WTC11 (cell line): ENCODE measurements at regions not wholly inside any gene's neighbourhood (a gene's known extent, or its start where the extent isn't known, plus 50 kb on each side); places are given as distances from the start of the nearest gene placed in this dataset.

Experiments
- ATAC-seq: fragments of 200-7000 bp; cut with Tn5 transposase; 2 replicates; pipeline ENCODE4 v1.10.0; 2021; ENCODE audit warnings: mild to moderate bottlenecking, moderate library complexity
- CTCF ChIA-PET: fragments of 300-600 bp; sonication (Branson Sonifier 250); formaldehyde crosslinking; loops from one replicate; lab custom pipeline; 2021; ENCODE audit warnings: antibody characterized with exemption; lab: Charles Lee
- POLR2A ChIA-PET: fragments of 350-600 bp; sonication (Branson Sonifier 250); formaldehyde crosslinking; loops from one replicate; lab custom pipeline; 2021; ENCODE audit warnings: antibody characterized with exemption; lab: Charles Lee
- DNase-seq: peaks from one replicate; pipeline ENCODE4 v3.0.0; 2021; ENCODE audit warnings: low spot score
- H3K27ac Mint-ChIP-seq: 2 replicates; pipeline ENCODE4 v1.8.0; 2021; ENCODE audit warnings: mixed read lengths
- H3K27me3 Mint-ChIP-seq: 2 replicates; pipeline ENCODE4 v1.8.0; 2021; ENCODE audit warnings: low read depth, mild to moderate bottlenecking, moderate library complexity, mixed read lengths
- H3K36me3 Mint-ChIP-seq: 2 replicates; pipeline ENCODE4 v1.8.0; 2021; ENCODE audit warnings: mixed read lengths
- H3K4me1 Mint-ChIP-seq: 2 replicates; pipeline ENCODE4 v1.8.0; 2022; ENCODE audit warnings: mixed read lengths
- H3K4me3 Mint-ChIP-seq: 2 replicates; pipeline ENCODE4 v1.8.0; 2021; ENCODE audit warnings: mild to moderate bottlenecking, moderate library complexity, mixed read lengths
- H3K9me3 Mint-ChIP-seq: 2 replicates; pipeline ENCODE4 v1.8.0; 2021; ENCODE audit warnings: mixed read lengths
- EMX1 ChIP-seq: fragments of 250-450 bp; sonication (Bioruptor Pico); IDR thresholded peaks from 2 replicates; pipeline ENCODE4 v1.8.0; 2021; ENCODE audit warnings: mild to moderate bottlenecking
- ESRRA ChIP-seq: sonication (generic); formaldehyde crosslinking; IDR thresholded peaks from 2 replicates; pipeline ENCODE4 v1.8.1; 2022; ENCODE audit warnings: mild to moderate bottlenecking, missing genetic modification reagents, borderline replicate concordance
- GRHL2 ChIP-seq: fragments of 250-450 bp; sonication (Bioruptor Pico); IDR thresholded peaks from 2 replicates; pipeline ENCODE4 v1.8.0; 2022; ENCODE audit warnings: mild to moderate bottlenecking, moderate library complexity; ENCODE audit not compliant: insufficient replicate concordance, severe bottlenecking
- JAZF1 ChIP-seq: fragments of 250-450 bp; sonication (Bioruptor Pico); IDR thresholded peaks from 2 replicates; pipeline ENCODE4 v1.9.0; 2021; ENCODE audit warnings: moderate library complexity, mild to moderate bottlenecking, inconsistent platforms
- NFATC4 ChIP-seq: fragments of 250-450 bp; sonication (Bioruptor Pico); IDR thresholded peaks from 2 replicates; pipeline ENCODE4 v1.9.0; 2021; ENCODE audit warnings: mild to moderate bottlenecking
- RELA ChIP-seq: sonication (generic); formaldehyde crosslinking; IDR thresholded peaks from 2 replicates; pipeline ENCODE4 v1.8.1; 2022; ENCODE audit warnings: missing genetic modification reagents, mild to moderate bottlenecking, borderline replicate concordance
- SOX15 ChIP-seq: fragments of 250-450 bp; sonication (Bioruptor Pico); IDR thresholded peaks from 2 replicates; pipeline ENCODE4 v1.9.0; 2021; ENCODE audit warnings: mild to moderate bottlenecking
- TEAD1 ChIP-seq: sonication (generic); formaldehyde crosslinking; IDR thresholded peaks from 2 replicates; pipeline ENCODE4 v1.8.0; 2022; ENCODE audit warnings: mild to moderate bottlenecking, missing genetic modification reagents
- TEAD4 ChIP-seq: sonication (generic); formaldehyde crosslinking; IDR thresholded peaks from 2 replicates; pipeline ENCODE4 v1.8.0; 2022; ENCODE audit warnings: mild to moderate bottlenecking, missing genetic modification reagents
- ZNF138 ChIP-seq: sonication (generic); formaldehyde crosslinking; conservative IDR thresholded peaks from 2 replicates; pipeline ENCODE4 v1.8.1; 2022; ENCODE audit warnings: mild to moderate bottlenecking, moderate library complexity, missing genetic modification reagents
- ZNF263 ChIP-seq: sonication (generic); formaldehyde crosslinking; IDR thresholded peaks from 2 replicates; pipeline ENCODE4 v1.8.1; 2022; ENCODE audit warnings: low read depth, mild to moderate bottlenecking, moderate library complexity, missing genetic modification reagents
- ZNF396 ChIP-seq: fragments of 250-450 bp; sonication (Bioruptor Pico); IDR thresholded peaks from 2 replicates; pipeline ENCODE4 v1.8.0; 2021; ENCODE audit warnings: mild to moderate bottlenecking, moderate library complexity, borderline replicate concordance
- TF ChIP-seq, protein P1 (sequence below): sonication (generic); formaldehyde crosslinking; IDR thresholded peaks from 2 replicates; pipeline ENCODE4 v1.8.0; 2023; ENCODE audit warnings: mild to moderate bottlenecking, missing genetic modification reagents
- TF ChIP-seq, protein P2 (sequence below): fragments of 200-600 bp; IDR thresholded peaks from 2 replicates; pipeline ENCODE4 v1.8.0; 2022; ENCODE audit warnings: antibody characterized with exemption
- TF ChIP-seq, protein P3 (sequence below): fragments of 250-450 bp; sonication (Bioruptor Pico); IDR thresholded peaks from 2 replicates; pipeline ENCODE4 v1.8.0; 2021; ENCODE audit warnings: mild to moderate bottlenecking
- TF ChIP-seq, protein P4 (sequence below): sonication (generic); formaldehyde crosslinking; conservative IDR thresholded peaks from 2 replicates; pipeline ENCODE4 v1.8.1; 2023; ENCODE audit warnings: mild to moderate bottlenecking, low read depth, missing genetic modification reagents, moderate library complexity
- TF ChIP-seq, protein P5 (sequence below): sonication (generic); formaldehyde crosslinking; IDR thresholded peaks from 2 replicates; pipeline ENCODE4 v1.8.1; 2022; ENCODE audit warnings: low read depth, missing genetic modification reagents, borderline replicate concordance
- TF ChIP-seq, protein P6 (sequence below): fragments of 250-450 bp; sonication (Bioruptor Pico); IDR thresholded peaks from 2 replicates; pipeline ENCODE4 v1.9.0; 2021; ENCODE audit warnings: mild to moderate bottlenecking
- TF ChIP-seq, protein P7 (sequence below): sonication (generic); formaldehyde crosslinking; IDR thresholded peaks from 2 replicates; pipeline ENCODE4 v1.8.1; 2022; ENCODE audit warnings: mild to moderate bottlenecking, moderate library complexity, missing genetic modification reagents

DNA sequence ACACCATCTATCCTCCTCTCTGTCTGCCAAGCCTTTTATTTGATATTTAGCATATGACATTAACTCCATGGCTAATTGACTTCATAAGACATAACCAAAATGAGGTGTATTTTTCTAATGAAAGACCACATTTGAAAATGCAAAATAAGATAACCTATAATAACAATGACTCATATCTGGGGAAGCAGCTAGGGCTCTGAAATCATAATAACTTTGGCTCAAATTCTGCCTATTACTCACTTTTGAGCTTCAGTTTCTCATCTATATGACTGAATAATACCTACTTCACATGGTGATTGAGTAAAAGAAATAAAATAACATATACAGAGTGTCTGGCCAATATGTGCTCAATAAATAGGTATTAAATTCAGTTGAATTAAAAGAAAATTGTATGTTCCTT is 1419.8 kb upstream of the TENM4 start:
- ATAC-seq (no peak), DNase-seq (no peak)
- ChIA-PET POLR2A (no interaction called here), CTCF (no interaction called here)
- TF ChIP-seq ESRRA (CRISPR knock-in tag), result no peak
- no peak for TF ChIP-seq ZNF138
- TF ChIP-seq TEAD4 (CRISPR knock-in tag), result no peak
- TF ChIP-seq, protein P1, sequence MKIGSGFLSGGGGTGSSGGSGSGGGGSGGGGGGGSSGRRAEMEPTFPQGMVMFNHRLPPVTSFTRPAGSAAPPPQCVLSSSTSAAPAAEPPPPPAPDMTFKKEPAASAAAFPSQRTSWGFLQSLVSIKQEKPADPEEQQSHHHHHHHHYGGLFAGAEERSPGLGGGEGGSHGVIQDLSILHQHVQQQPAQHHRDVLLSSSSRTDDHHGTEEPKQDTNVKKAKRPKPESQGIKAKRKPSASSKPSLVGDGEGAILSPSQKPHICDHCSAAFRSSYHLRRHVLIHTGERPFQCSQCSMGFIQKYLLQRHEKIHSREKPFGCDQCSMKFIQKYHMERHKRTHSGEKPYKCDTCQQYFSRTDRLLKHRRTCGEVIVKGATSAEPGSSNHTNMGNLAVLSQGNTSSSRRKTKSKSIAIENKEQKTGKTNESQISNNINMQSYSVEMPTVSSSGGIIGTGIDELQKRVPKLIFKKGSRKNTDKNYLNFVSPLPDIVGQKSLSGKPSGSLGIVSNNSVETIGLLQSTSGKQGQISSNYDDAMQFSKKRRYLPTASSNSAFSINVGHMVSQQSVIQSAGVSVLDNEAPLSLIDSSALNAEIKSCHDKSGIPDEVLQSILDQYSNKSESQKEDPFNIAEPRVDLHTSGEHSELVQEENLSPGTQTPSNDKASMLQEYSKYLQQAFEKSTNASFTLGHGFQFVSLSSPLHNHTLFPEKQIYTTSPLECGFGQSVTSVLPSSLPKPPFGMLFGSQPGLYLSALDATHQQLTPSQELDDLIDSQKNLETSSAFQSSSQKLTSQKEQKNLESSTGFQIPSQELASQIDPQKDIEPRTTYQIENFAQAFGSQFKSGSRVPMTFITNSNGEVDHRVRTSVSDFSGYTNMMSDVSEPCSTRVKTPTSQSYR (CRISPR knock-in tag), result no peak
- TF ChIP-seq, protein P2, sequence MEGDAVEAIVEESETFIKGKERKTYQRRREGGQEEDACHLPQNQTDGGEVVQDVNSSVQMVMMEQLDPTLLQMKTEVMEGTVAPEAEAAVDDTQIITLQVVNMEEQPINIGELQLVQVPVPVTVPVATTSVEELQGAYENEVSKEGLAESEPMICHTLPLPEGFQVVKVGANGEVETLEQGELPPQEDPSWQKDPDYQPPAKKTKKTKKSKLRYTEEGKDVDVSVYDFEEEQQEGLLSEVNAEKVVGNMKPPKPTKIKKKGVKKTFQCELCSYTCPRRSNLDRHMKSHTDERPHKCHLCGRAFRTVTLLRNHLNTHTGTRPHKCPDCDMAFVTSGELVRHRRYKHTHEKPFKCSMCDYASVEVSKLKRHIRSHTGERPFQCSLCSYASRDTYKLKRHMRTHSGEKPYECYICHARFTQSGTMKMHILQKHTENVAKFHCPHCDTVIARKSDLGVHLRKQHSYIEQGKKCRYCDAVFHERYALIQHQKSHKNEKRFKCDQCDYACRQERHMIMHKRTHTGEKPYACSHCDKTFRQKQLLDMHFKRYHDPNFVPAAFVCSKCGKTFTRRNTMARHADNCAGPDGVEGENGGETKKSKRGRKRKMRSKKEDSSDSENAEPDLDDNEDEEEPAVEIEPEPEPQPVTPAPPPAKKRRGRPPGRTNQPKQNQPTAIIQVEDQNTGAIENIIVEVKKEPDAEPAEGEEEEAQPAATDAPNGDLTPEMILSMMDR, result no peak
- TF ChIP-seq RELA (CRISPR knock-in tag), result no peak
- no peak for TF ChIP-seq EMX1 (CRISPR knock-in tag)
- no peak for TF ChIP-seq ZNF263 (CRISPR knock-in tag)
- no peak for TF ChIP-seq TEAD1
- no peak for TF ChIP-seq NFATC4 (CRISPR knock-in tag)
- TF ChIP-seq, protein P3, sequence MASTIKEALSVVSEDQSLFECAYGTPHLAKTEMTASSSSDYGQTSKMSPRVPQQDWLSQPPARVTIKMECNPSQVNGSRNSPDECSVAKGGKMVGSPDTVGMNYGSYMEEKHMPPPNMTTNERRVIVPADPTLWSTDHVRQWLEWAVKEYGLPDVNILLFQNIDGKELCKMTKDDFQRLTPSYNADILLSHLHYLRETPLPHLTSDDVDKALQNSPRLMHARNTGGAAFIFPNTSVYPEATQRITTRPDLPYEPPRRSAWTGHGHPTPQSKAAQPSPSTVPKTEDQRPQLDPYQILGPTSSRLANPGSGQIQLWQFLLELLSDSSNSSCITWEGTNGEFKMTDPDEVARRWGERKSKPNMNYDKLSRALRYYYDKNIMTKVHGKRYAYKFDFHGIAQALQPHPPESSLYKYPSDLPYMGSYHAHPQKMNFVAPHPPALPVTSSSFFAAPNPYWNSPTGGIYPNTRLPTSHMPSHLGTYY (CRISPR knock-in tag), result no peak
- TF ChIP-seq GRHL2 (CRISPR knock-in tag), result no peak
- TF ChIP-seq, protein P4, sequence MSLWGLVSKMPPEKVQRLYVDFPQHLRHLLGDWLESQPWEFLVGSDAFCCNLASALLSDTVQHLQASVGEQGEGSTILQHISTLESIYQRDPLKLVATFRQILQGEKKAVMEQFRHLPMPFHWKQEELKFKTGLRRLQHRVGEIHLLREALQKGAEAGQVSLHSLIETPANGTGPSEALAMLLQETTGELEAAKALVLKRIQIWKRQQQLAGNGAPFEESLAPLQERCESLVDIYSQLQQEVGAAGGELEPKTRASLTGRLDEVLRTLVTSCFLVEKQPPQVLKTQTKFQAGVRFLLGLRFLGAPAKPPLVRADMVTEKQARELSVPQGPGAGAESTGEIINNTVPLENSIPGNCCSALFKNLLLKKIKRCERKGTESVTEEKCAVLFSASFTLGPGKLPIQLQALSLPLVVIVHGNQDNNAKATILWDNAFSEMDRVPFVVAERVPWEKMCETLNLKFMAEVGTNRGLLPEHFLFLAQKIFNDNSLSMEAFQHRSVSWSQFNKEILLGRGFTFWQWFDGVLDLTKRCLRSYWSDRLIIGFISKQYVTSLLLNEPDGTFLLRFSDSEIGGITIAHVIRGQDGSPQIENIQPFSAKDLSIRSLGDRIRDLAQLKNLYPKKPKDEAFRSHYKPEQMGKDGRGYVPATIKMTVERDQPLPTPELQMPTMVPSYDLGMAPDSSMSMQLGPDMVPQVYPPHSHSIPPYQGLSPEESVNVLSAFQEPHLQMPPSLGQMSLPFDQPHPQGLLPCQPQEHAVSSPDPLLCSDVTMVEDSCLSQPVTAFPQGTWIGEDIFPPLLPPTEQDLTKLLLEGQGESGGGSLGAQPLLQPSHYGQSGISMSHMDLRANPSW (CRISPR knock-in tag), result no peak
- TF ChIP-seq, protein P5, sequence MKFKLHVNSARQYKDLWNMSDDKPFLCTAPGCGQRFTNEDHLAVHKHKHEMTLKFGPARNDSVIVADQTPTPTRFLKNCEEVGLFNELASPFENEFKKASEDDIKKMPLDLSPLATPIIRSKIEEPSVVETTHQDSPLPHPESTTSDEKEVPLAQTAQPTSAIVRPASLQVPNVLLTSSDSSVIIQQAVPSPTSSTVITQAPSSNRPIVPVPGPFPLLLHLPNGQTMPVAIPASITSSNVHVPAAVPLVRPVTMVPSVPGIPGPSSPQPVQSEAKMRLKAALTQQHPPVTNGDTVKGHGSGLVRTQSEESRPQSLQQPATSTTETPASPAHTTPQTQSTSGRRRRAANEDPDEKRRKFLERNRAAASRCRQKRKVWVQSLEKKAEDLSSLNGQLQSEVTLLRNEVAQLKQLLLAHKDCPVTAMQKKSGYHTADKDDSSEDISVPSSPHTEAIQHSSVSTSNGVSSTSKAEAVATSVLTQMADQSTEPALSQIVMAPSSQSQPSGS, result no peak
- TF ChIP-seq, protein P6, sequence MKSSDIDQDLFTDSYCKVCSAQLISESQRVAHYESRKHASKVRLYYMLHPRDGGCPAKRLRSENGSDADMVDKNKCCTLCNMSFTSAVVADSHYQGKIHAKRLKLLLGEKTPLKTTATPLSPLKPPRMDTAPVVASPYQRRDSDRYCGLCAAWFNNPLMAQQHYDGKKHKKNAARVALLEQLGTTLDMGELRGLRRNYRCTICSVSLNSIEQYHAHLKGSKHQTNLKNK (CRISPR knock-in tag), result no peak
- Mint-ChIP-seq H3K4me1 (no peaks in the 10 kb centered on the region), H3K4me3 (no peak overlapping the region), H3K27me3 (no peaks in the 10 kb centered on the region), H3K9me3 (peaks cover 4% of the 10 kb centered on the region; the same call in 1 of the 2 replicates), H3K36me3 (no peaks in the 10 kb centered on the region), H3K27ac (no peak overlapping the region)

DNA sequence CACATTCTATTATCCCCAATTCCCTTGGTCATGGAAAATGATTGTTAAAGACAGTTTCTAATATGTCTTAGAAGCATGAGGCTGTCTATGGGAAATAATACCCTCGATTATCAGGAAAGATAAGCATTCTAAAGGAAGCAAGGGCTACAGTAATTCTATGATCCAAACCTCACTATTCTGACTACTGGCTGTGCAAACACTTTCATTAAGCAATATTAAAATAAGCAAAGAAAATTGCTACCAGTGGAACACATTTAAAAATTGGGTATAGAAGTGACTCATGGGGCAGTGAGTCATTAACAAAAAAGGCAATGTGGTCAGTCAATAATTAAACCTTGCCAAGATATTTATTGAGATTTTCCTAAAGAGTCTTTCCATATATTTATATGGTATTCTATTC is 1415.2 kb upstream of the TENM4 start:
- CTCF ChIA-PET, result no interaction called here
- Mint-ChIP-seq H3K27ac (no peak overlapping the region), H3K9me3 (peaks cover 4% of the 10 kb centered on the region; the same call in 1 of the 2 replicates), H3K4me1 (0 out of 2 replicates have a peak, but pooled peaks cover 3% of the 10 kb centered on the region), H3K36me3 (no peaks in the 10 kb centered on the region), H3K4me3 (no peak overlapping the region), H3K27me3 (no peaks in the 10 kb centered on the region)
- ATAC-seq (no peak), DNase-seq (no peak)
- POLR2A ChIA-PET, result interaction anchor here (0.6 kb wide), 2 partner anchors 55 to 375 kb away, joined by 3 read pairs; no protein-coding TSS in a partner anchor
- TF ChIP-seq ZNF396 (CRISPR knock-in tag) (no peak), SOX15 (CRISPR knock-in tag) (no peak), JAZF1 (CRISPR knock-in tag) (no peak), EMX1 (CRISPR knock-in tag) (no peak)
- TF ChIP-seq, protein P5, result no peak
- TF ChIP-seq, protein P7, sequence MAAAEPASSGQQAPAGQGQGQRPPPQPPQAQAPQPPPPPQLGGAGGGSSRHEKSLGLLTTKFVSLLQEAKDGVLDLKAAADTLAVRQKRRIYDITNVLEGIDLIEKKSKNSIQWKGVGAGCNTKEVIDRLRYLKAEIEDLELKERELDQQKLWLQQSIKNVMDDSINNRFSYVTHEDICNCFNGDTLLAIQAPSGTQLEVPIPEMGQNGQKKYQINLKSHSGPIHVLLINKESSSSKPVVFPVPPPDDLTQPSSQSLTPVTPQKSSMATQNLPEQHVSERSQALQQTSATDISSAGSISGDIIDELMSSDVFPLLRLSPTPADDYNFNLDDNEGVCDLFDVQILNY, result no peak
